ENCODE measurements at regions not wholly inside any gene's neighbourhood (a gene's known extent, or its start where the extent isn't known, plus 50 kb on each side); places are given as distances from the start of the nearest gene placed in this dataset.

DNA sequence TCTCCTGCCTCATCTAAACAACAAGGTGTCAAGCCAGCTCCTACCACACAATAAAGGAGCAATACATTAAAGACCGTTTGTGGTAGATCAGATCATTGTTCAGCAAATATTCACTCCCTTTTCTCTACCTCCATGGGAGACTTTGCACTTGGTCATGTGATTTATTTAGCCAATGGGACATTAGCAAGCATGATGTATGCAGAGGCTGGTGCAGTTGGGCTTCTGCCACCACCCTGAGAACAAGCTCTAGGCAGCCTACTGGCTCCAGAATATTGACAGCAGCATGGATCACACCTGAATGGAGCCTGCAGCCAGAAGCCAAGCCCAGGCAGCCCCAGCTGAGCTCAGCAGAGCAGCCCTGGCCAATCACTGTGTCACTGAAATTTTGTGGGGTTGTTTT is 99.4 kb upstream of the UBE2E2 start:
- Histone ChIP-seq H3K4me2 (ENCODE audit: low read length) (no peak overlapping the region), H3K9me3 (ENCODE audit: control insufficient read depth, low read length) (no peaks in the 10 kb centered on the region), H3K27ac (no peak overlapping the region), H3K9ac (no peak overlapping the region), H2AFZ (no peak overlapping the region), H3K36me3 (ENCODE audit: control insufficient read depth, insufficient read depth, low read length) (no peaks in the 10 kb centered on the region), H3K79me2 (no peaks in the 10 kb centered on the region), H3K4me1 (no peaks in the 10 kb centered on the region), H3K27me3 (ENCODE audit: control insufficient read depth, insufficient read depth, low read length) (no peaks in the 10 kb centered on the region), H3K4me3 (ENCODE audit: low read depth, low read length) (no peak overlapping the region)
- TF ChIP-seq, protein P1, sequence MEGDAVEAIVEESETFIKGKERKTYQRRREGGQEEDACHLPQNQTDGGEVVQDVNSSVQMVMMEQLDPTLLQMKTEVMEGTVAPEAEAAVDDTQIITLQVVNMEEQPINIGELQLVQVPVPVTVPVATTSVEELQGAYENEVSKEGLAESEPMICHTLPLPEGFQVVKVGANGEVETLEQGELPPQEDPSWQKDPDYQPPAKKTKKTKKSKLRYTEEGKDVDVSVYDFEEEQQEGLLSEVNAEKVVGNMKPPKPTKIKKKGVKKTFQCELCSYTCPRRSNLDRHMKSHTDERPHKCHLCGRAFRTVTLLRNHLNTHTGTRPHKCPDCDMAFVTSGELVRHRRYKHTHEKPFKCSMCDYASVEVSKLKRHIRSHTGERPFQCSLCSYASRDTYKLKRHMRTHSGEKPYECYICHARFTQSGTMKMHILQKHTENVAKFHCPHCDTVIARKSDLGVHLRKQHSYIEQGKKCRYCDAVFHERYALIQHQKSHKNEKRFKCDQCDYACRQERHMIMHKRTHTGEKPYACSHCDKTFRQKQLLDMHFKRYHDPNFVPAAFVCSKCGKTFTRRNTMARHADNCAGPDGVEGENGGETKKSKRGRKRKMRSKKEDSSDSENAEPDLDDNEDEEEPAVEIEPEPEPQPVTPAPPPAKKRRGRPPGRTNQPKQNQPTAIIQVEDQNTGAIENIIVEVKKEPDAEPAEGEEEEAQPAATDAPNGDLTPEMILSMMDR (IDR thresholded peaks at IDR 0.05) = no peak

DNA sequence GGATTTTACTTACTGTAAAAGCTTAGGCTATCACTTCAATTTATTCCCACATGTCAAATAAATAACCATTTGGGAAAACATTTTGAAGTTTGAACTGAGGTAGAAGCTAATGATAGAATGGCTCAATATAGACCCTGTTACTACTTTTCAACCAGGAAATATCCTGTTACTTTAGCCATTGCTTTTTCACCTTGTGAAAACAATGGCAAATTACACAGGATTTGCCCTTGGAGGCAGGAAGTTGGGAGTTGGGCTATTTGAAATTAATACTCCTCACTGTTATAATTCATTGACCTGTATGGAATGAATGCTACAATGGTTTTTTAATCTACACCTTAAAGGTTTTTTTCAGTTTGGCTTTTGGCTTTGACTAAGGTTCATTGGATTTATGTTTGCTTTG is 98.1 kb upstream of the UBE2E2 start:
- H3K79me2 ChIP-seq = no peaks in the 10 kb centered on the region
- no peak overlapping the region for H2AFZ ChIP-seq
- H3K27ac ChIP-seq = no peak overlapping the region
- no peaks in the 10 kb centered on the region for H3K9me3 ChIP-seq (ENCODE audit: control insufficient read depth, low read length)
- no peaks in the 10 kb centered on the region for H3K36me3 ChIP-seq (ENCODE audit: control insufficient read depth, insufficient read depth, low read length)
- TF ChIP-seq, protein P1 (IDR thresholded peaks at IDR 0.05) = no peak
- no peaks in the 10 kb centered on the region for H3K4me1 ChIP-seq
- no peaks in the 10 kb centered on the region for H3K27me3 ChIP-seq (ENCODE audit: control insufficient read depth, insufficient read depth, low read length)
- no peak overlapping the region for H3K9ac ChIP-seq
- no peak overlapping the region for H3K4me2 ChIP-seq (ENCODE audit: low read length)
- no peak overlapping the region for H3K4me3 ChIP-seq (ENCODE audit: low read depth, low read length)

- no peaks in the 10 kb centered on the region for H3K9me3 ChIP-seq (ENCODE audit: control insufficient read depth, low read length)
- H3K4me1 ChIP-seq = no peaks in the 10 kb centered on the region
- TF ChIP-seq, protein P1 (IDR thresholded peaks at IDR 0.05) = no peak
- H3K9ac ChIP-seq = no peak overlapping the region
- H3K4me2 ChIP-seq (ENCODE audit: low read length) = no peak overlapping the region
- H3K4me3 ChIP-seq (ENCODE audit: low read depth, low read length) = no peak overlapping the region
- no peaks in the 10 kb centered on the region for H3K79me2 ChIP-seq
- H2AFZ ChIP-seq = no peak overlapping the region
- H3K27ac ChIP-seq = no peak overlapping the region
- H3K27me3 ChIP-seq (ENCODE audit: control insufficient read depth, insufficient read depth, low read length) = no peaks in the 10 kb centered on the region
- no peaks in the 10 kb centered on the region for H3K36me3 ChIP-seq (ENCODE audit: control insufficient read depth, insufficient read depth, low read length)
Observed at GRCh38 chr3:23106666-23107065, 96.5 kb upstream of the UBE2E2 start.

GRCh38 chr3:23107221-23107620 is 95.9 kb upstream of the UBE2E2 start:
- H3K4me1 ChIP-seq = no peaks in the 10 kb centered on the region
- H3K9ac ChIP-seq = no peak overlapping the region
- H3K4me3 ChIP-seq (ENCODE audit: low read depth, low read length) = no peak overlapping the region
- H3K27ac ChIP-seq = no peak overlapping the region
- no peaks in the 10 kb centered on the region for H3K36me3 ChIP-seq (ENCODE audit: control insufficient read depth, insufficient read depth, low read length)
- H3K4me2 ChIP-seq (ENCODE audit: low read length) = no peak overlapping the region
- H3K27me3 ChIP-seq (ENCODE audit: control insufficient read depth, insufficient read depth, low read length) = no peaks in the 10 kb centered on the region
- TF ChIP-seq, protein P1 (IDR thresholded peaks at IDR 0.05) = no peak
- no peak overlapping the region for H2AFZ ChIP-seq
- H3K9me3 ChIP-seq (ENCODE audit: control insufficient read depth, low read length) = no peaks in the 10 kb centered on the region
- H3K79me2 ChIP-seq = no peaks in the 10 kb centered on the region

DNA sequence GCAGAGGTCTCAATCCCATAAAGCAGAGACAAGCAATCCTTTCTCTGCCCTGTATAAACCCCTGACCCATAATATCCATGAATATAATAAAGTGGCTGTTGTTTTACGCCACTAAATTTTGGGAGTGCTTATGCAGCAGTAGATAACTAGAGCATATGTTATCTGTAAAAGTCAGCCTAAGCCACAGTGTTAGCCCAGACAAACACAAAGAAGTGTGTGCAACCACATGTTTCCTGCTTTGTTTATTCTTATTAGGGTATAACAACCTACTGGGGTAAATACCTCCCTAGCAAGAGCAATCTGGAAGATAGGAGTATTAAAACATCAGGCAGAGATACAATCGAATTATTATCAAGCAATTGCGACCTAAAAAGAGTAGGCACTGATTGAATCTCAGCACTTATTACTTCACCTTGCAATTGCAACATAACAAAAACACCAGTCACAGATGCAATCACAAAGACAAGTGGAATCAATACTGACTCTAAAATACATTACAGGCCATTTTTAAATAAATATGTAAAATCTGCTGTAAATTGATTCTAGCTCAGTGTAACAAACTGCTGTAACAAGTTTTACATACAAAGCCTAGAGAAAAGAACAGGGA is 94.6 kb upstream of the UBE2E2 start:
- TF ChIP-seq, protein P1 (IDR thresholded peaks at IDR 0.05) = no peak
- Histone ChIP-seq H3K79me2 (no peaks in the 10 kb centered on the region), H2AFZ (no peak overlapping the region), H3K27ac (no peak overlapping the region), H3K4me1 (no peaks in the 10 kb centered on the region), H3K9ac (no peak overlapping the region), H3K9me3 (ENCODE audit: control insufficient read depth, low read length) (no peaks in the 10 kb centered on the region), H3K36me3 (ENCODE audit: control insufficient read depth, insufficient read depth, low read length) (no peaks in the 10 kb centered on the region), H3K27me3 (ENCODE audit: control insufficient read depth, insufficient read depth, low read length) (no peaks in the 10 kb centered on the region), H3K4me3 (ENCODE audit: low read depth, low read length) (no peak overlapping the region), H3K4me2 (ENCODE audit: low read length) (no peak overlapping the region)

Measured in parathyroid adenoma (tissue), 2 donors.